ENCODE measurements at regions not wholly inside any gene's neighbourhood (a gene's known extent, or its start where the extent isn't known, plus 50 kb on each side); places are given as distances from the start of the nearest gene placed in this dataset.
A peak's percentile ranks its signal among the peaks of the same experiment; 100 is the strongest.
"Not testable (repeated sequence)": the region's sequence is repeated elsewhere in the genome, so short reads cannot be mapped to it uniquely, and the experiment has no call there.

GRCh38 chr20:12838261-12838866 lies 170.4 kb upstream of the SPTLC3 start:
- ATAC-seq (no peak), DNase-seq (ENCODE audit: low spot score) (no peak)
- no peak overlapping the region for H3K27ac Mint-ChIP-seq

GRCh38 chr20:12847872-12848271 lies 160.9 kb upstream of the SPTLC3 start:
- H3K36me3 Mint-ChIP-seq, result peaks cover 2% of the 10 kb centered on the region
- H3K4me3 Mint-ChIP-seq, result no peak overlapping the region
- DNase-seq (ENCODE audit: low spot score) (no peak), ATAC-seq (no peak)
- peaks cover 2% of the 10 kb centered on the region in 2 donors for H3K27me3 Mint-ChIP-seq
- no peak overlapping the region for H3K27ac Mint-ChIP-seq
- peaks cover 5% of the 10 kb centered on the region for H3K9me3 Mint-ChIP-seq
- H3K4me1 Mint-ChIP-seq (ENCODE audit: low read depth in 2 of 2), result no peaks in the 10 kb centered on the region

More at GRCh38 chr20:12838261-12838866, 170.4 kb upstream of the SPTLC3 start:
- no peaks in the 10 kb centered on the region for H3K36me3 Mint-ChIP-seq
- no peaks in the 10 kb centered on the region for H3K4me1 Mint-ChIP-seq (ENCODE audit: low read depth in 2 of 2)
- no peaks in the 10 kb centered on the region for H3K9me3 Mint-ChIP-seq
- no peak overlapping the region for H3K4me3 Mint-ChIP-seq
- no peaks in the 10 kb centered on the region for H3K27me3 Mint-ChIP-seq

- H3K27ac Mint-ChIP-seq, result no peak overlapping the region
- no peak for ATAC-seq
- peaks cover 9% of the 10 kb centered on the region for H3K9me3 Mint-ChIP-seq
- H3K4me3 Mint-ChIP-seq, result no peak overlapping the region
- no peaks in the 10 kb centered on the region for H3K4me1 Mint-ChIP-seq (ENCODE audit: low read depth in 2 of 2)
- no peak for DNase-seq (ENCODE audit: low spot score)
- H3K36me3 Mint-ChIP-seq, result peaks cover 6% of the 10 kb centered on the region
- H3K27me3 Mint-ChIP-seq, result peaks cover 6 to 7% of the 10 kb centered on the region in 2 donors
These were observed 159.4 kb upstream of the SPTLC3 start for GRCh38 chr20:12849225-12849910.

GRCh38 chr20:12857643-12858042 lies 151.1 kb upstream of the SPTLC3 start:
- H3K4me1 Mint-ChIP-seq (ENCODE audit: low read depth in 2 of 2); ATAC-seq; DNase-seq (ENCODE audit: low spot score); H3K4me3 Mint-ChIP-seq; H3K27ac Mint-ChIP-seq; H3K27me3 Mint-ChIP-seq: not testable (repeated sequence)
- H3K9me3 Mint-ChIP-seq, result peaks cover 19% of the 10 kb centered on the region
- peaks cover 21% of the 10 kb centered on the region for H3K36me3 Mint-ChIP-seq

GRCh38 chr20:12860619-12861247 lies 148.0 kb upstream of the SPTLC3 start:
- H3K36me3 Mint-ChIP-seq, result peaks cover 6% of the 10 kb centered on the region
- no peak for ATAC-seq
- H3K27me3 Mint-ChIP-seq, result peaks cover 0 to 6% of the 10 kb centered on the region in 2 donors
- H3K4me3 Mint-ChIP-seq, result no peak overlapping the region
- no peak for DNase-seq (ENCODE audit: low spot score)
- peaks cover 21% of the 10 kb centered on the region for H3K9me3 Mint-ChIP-seq
- H3K27ac Mint-ChIP-seq, result no peak overlapping the region
- H3K4me1 Mint-ChIP-seq (ENCODE audit: low read depth in 2 of 2), result no peaks in the 10 kb centered on the region

- Mint-ChIP-seq H3K36me3 (no peaks in the 10 kb centered on the region), H3K4me1 (ENCODE audit: low read depth in 2 of 2) (no peaks in the 10 kb centered on the region), H3K4me3 (no peak overlapping the region), H3K27ac (no peak overlapping the region), H3K9me3 (peaks cover 4% of the 10 kb centered on the region), H3K27me3 (peaks cover 0 to 4% of the 10 kb centered on the region in 2 donors)
- no peak for DNase-seq (ENCODE audit: low spot score)
- no peak for ATAC-seq
These were observed 139.1 kb upstream of the SPTLC3 start for GRCh38 chr20:12869669-12870068.

- Mint-ChIP-seq H3K27me3 (peaks cover 0 to 4% of the 10 kb centered on the region in 2 donors), H3K9me3 (peaks cover 4% of the 10 kb centered on the region), H3K36me3 (no peaks in the 10 kb centered on the region), H3K27ac (no peak overlapping the region), H3K4me1 (ENCODE audit: low read depth in 2 of 2) (no peaks in the 10 kb centered on the region), H3K4me3 (no peak overlapping the region)
- DNase-seq (ENCODE audit: low spot score), result no peak
- ATAC-seq, result no peak
These were observed 138.2 kb upstream of the SPTLC3 start for GRCh38 chr20:12870588-12870987.

- ATAC-seq (no peak), DNase-seq (ENCODE audit: low spot score) (no peak)
- H3K4me1 Mint-ChIP-seq (ENCODE audit: low read depth in 2 of 2), result no peaks in the 10 kb centered on the region
- no peaks in the 10 kb centered on the region for H3K36me3 Mint-ChIP-seq
- no peak overlapping the region for H3K4me3 Mint-ChIP-seq
- H3K27ac Mint-ChIP-seq, result no peak overlapping the region
- no peaks in the 10 kb centered on the region for H3K9me3 Mint-ChIP-seq
- no peaks in the 10 kb centered on the region for H3K27me3 Mint-ChIP-seq
These were observed 133.8 kb upstream of the SPTLC3 start for GRCh38 chr20:12874933-12875332.

- H3K4me1 Mint-ChIP-seq (ENCODE audit: low read depth in 2 of 2), result no peaks in the 10 kb centered on the region
- no peak overlapping the region for H3K4me3 Mint-ChIP-seq
- DNase-seq (ENCODE audit: low spot score), result no peak
- no peaks in the 10 kb centered on the region for H3K36me3 Mint-ChIP-seq
- H3K27me3 Mint-ChIP-seq, result peaks cover 0 to under 1% of the 10 kb centered on the region in 2 donors
- H3K27ac Mint-ChIP-seq, result no peak overlapping the region
- ATAC-seq, result no peak
- no peaks in the 10 kb centered on the region for H3K9me3 Mint-ChIP-seq
These were observed 133.3 kb upstream of the SPTLC3 start for GRCh38 chr20:12875510-12875909.

GRCh38 chr20:12882832-12883506 lies 125.8 kb upstream of the SPTLC3 start:
- H3K36me3 Mint-ChIP-seq, result no peaks in the 10 kb centered on the region
- DNase-seq (ENCODE audit: low spot score) (no peak), ATAC-seq (no peak)
- peaks cover 3% of the 10 kb centered on the region for H3K9me3 Mint-ChIP-seq
- no peak overlapping the region for H3K27ac Mint-ChIP-seq
- no peaks in the 10 kb centered on the region for H3K4me1 Mint-ChIP-seq (ENCODE audit: low read depth in 2 of 2)
- H3K4me3 Mint-ChIP-seq, result no peak overlapping the region
- peaks cover 0 to 17% of the 10 kb centered on the region in 2 donors for H3K27me3 Mint-ChIP-seq

- no peak overlapping the region for H3K27ac Mint-ChIP-seq
- H3K4me1 Mint-ChIP-seq (ENCODE audit: low read depth in 2 of 2), result no peaks in the 10 kb centered on the region
- H3K36me3 Mint-ChIP-seq, result no peaks in the 10 kb centered on the region
- peaks cover 0 to 17% of the 10 kb centered on the region in 2 donors for H3K27me3 Mint-ChIP-seq
- H3K9me3 Mint-ChIP-seq, result peaks cover 3% of the 10 kb centered on the region
- no peak overlapping the region for H3K4me3 Mint-ChIP-seq
- DNase-seq (ENCODE audit: low spot score) (no peak), ATAC-seq (no peak)
These were observed 125.3 kb upstream of the SPTLC3 start for GRCh38 chr20:12883507-12883885.

- no peak overlapping the region for H3K27ac Mint-ChIP-seq
- no peaks in the 10 kb centered on the region for H3K4me1 Mint-ChIP-seq (ENCODE audit: low read depth in 2 of 2)
- DNase-seq (ENCODE audit: low spot score) (no peak), ATAC-seq (no peak)
- H3K27me3 Mint-ChIP-seq, result peaks cover 0 to 25% of the 10 kb centered on the region in 2 donors
- H3K9me3 Mint-ChIP-seq, result peaks cover 3% of the 10 kb centered on the region
- no peak overlapping the region for H3K4me3 Mint-ChIP-seq
- no peaks in the 10 kb centered on the region for H3K36me3 Mint-ChIP-seq
These were observed 122.0 kb upstream of the SPTLC3 start for GRCh38 chr20:12886618-12887363.

GRCh38 chr20:12891643-12892042 lies 117.1 kb upstream of the SPTLC3 start:
- no peak overlapping the region for H3K27ac Mint-ChIP-seq
- H3K4me3 Mint-ChIP-seq, result no peak overlapping the region
- no peaks in the 10 kb centered on the region for H3K36me3 Mint-ChIP-seq
- ATAC-seq (peak in 1 of 2 donors; percentile 15), DNase-seq (ENCODE audit: low spot score) (no peak)
- H3K4me1 Mint-ChIP-seq (ENCODE audit: low read depth in 2 of 2), result no peaks in the 10 kb centered on the region
- H3K9me3 Mint-ChIP-seq, result no peaks in the 10 kb centered on the region
- H3K27me3 Mint-ChIP-seq, result peaks cover 0 to 17% of the 10 kb centered on the region in 2 donors

Measured in natural killer cell treated with Interleukin-12 subunit alpha and Interleukin-12 subunit beta and Interleukin-15 and Interleukin-18, amount 100 ng/mL, for 72 hours (primary cell).